ENCODE measurements at regions not wholly inside any gene's neighbourhood (a gene's known extent, or its start where the extent isn't known, plus 50 kb on each side); places are given as distances from the start of the nearest gene placed in this dataset.

DNA sequence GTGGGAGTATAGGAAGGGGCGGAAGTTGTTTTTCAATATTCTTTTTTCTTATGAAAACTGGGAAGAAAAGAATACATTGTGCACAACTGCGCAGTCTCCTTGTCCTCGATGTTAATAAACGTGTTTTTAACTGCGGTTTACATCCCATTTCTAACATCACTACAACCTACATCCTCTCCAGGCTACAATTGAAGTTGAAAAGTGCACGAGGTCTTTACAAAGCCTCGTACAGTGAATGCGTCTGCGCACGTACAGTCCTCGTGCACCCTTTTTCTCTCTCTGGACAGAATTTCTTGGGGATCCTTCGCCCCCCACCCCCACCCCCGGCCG lies 102.4 kb downstream of the WT1 start (continued):
- TF ChIP-seq, protein P1, sequence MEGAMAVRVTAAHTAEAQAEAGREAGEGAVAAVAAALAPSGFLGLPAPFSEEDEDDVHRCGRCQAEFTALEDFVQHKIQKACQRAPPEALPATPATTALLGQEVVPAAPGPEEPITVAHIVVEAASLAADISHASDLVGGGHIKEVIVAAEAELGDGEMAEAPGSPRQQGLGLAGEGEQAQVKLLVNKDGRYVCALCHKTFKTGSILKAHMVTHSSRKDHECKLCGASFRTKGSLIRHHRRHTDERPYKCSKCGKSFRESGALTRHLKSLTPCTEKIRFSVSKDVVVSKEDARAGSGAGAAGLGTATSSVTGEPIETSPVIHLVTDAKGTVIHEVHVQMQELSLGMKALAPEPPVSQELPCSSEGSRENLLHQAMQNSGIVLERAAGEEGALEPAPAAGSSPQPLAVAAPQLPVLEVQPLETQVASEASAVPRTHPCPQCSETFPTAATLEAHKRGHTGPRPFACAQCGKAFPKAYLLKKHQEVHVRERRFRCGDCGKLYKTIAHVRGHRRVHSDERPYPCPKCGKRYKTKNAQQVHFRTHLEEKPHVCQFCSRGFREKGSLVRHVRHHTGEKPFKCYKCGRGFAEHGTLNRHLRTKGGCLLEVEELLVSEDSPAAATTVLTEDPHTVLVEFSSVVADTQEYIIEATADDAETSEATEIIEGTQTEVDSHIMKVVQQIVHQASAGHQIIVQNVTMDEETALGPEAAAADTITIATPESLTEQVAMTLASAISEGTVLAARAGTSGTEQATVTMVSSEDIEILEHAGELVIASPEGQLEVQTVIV (IDR thresholded peaks at IDR 0.05; ENCODE audit: borderline replicate concordance, partially characterized antibody) = no peak
- TF ChIP-seq, protein P2, sequence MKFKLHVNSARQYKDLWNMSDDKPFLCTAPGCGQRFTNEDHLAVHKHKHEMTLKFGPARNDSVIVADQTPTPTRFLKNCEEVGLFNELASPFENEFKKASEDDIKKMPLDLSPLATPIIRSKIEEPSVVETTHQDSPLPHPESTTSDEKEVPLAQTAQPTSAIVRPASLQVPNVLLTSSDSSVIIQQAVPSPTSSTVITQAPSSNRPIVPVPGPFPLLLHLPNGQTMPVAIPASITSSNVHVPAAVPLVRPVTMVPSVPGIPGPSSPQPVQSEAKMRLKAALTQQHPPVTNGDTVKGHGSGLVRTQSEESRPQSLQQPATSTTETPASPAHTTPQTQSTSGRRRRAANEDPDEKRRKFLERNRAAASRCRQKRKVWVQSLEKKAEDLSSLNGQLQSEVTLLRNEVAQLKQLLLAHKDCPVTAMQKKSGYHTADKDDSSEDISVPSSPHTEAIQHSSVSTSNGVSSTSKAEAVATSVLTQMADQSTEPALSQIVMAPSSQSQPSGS (IDR thresholded peaks at IDR 0.05; ENCODE audit: low read length) = no peak
- TF ChIP-seq STAT1 (conservative IDR thresholded peaks at IDR 0.05) (no peak), SMC3 (IDR thresholded peaks at IDR 0.05; ENCODE audit: borderline replicate concordance, low read length) (no peak), CREB1 (IDR thresholded peaks at IDR 0.05; ENCODE audit: low read depth) (no peak)

- no TSS peak for BruUV-seq (replicated peaks)
- Histone ChIP-seq H3K4me3 (no peak overlapping the region), H2AFZ (ENCODE audit: control insufficient read depth, low read depth, low read length) (peak overlapping the region; percentile 2; the same call in 1 of the 2 replicates), H3K36me3 (ENCODE audit: control insufficient read depth in 2 of 2, insufficient read depth in 2 of 2, low read length in 1 of 2) (no peaks in the 10 kb centered on the region), H3K79me2 (ENCODE audit: control insufficient read depth, insufficient read depth, low read length) (no peaks in the 10 kb centered on the region), H3K27ac (ENCODE audit: control insufficient read depth, insufficient read depth) (no peak overlapping the region), H3K4me2 (ENCODE audit: control insufficient read depth, insufficient read depth) (peak overlapping the region; percentile 33; the same call in 1 of the 2 replicates), H3K9me3 (replicated peaks; ENCODE audit: control insufficient read depth, insufficient read depth, low read length) (no peaks in the 10 kb centered on the region), H3K27me3 (replicated peaks in 1 of 2; ENCODE audit: control insufficient read depth in 2 of 2, insufficient read depth in 2 of 2, low read length in 1 of 2) (peaks cover 1 to 6% of the 10 kb centered on the region in 2 experiments; a peak in 2 of 4 replicates), H3K4me1 (ENCODE audit: control insufficient read depth, insufficient read depth, low read length) (no peaks in the 10 kb centered on the region), H4K20me1 (ENCODE audit: control insufficient read depth, insufficient read depth) (no peaks in the 10 kb centered on the region), H3K9ac (ENCODE audit: control insufficient read depth, insufficient read depth, low read length) (no peak overlapping the region)
- no peak for FAIRE-seq
- ATAC-seq = no peak; the same call in 2 of the 3 replicates
- SMC1A ChIA-PET (ENCODE audit: uncharacterized antibody, unreplicated experiment) = interaction anchor here (0.6 kb wide), 1 partner anchor 103 kb away, joined by 3 read pairs; no protein-coding TSS in a partner anchor
- in situ Hi-C loops (cut with MboI) = no loop called here
- TF ChIP-seq RAD21 (IDR thresholded peaks at IDR 0.05; ENCODE audit: insufficient read depth, low read depth, low read length) (peak; percentile 16; the same call in 1 of the 2 replicates), GABPA (IDR thresholded peaks at IDR 0.05; ENCODE audit: low read depth) (no peak), ZNF622 (IDR thresholded peaks at IDR 0.05) (no peak)
- TF ChIP-seq, protein P3, sequence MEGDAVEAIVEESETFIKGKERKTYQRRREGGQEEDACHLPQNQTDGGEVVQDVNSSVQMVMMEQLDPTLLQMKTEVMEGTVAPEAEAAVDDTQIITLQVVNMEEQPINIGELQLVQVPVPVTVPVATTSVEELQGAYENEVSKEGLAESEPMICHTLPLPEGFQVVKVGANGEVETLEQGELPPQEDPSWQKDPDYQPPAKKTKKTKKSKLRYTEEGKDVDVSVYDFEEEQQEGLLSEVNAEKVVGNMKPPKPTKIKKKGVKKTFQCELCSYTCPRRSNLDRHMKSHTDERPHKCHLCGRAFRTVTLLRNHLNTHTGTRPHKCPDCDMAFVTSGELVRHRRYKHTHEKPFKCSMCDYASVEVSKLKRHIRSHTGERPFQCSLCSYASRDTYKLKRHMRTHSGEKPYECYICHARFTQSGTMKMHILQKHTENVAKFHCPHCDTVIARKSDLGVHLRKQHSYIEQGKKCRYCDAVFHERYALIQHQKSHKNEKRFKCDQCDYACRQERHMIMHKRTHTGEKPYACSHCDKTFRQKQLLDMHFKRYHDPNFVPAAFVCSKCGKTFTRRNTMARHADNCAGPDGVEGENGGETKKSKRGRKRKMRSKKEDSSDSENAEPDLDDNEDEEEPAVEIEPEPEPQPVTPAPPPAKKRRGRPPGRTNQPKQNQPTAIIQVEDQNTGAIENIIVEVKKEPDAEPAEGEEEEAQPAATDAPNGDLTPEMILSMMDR (IDR thresholded peaks at IDR 0.05 in 2 of 3, conservative IDR thresholded peaks at IDR 0.05 in 1 of 3; ENCODE audit: control insufficient read depth in 2 of 3, extremely low read depth in 1 of 3, insufficient read depth in 1 of 3, low read depth in 3 of 3, low read length in 3 of 3) = 0 out of 6 replicates have a peak, but pooled peaks of 1 of the 3 experiments have one; percentile 8
- POLR2A ChIA-PET = interaction anchor here (0.6 kb wide), 1 partner anchor 14 kb away, joined by 4 read pairs; no protein-coding TSS in a partner anchor
- 22% methylated on average over 17 of the region's 57 CpGs for WGBS (ENCODE audit: insufficient coverage, insufficient replicate concordance, low lambda C conversion rate, missing lambda C conversion rate)
- intact Hi-C loops (cut with micrococcal nuclease; ENCODE audit: unreplicated experiment) = no loop called here
- CTCF ChIA-PET = interaction anchor here (0.7 to 1.6 kb wide), 5 partner anchors 9 to 115 kb away, joined by 3 to 5 read pairs (median 3); no protein-coding TSS in a partner anchor
- RAD21 ChIA-PET (ENCODE audit: unreplicated experiment) = no interaction called here
- no peak for DNase-seq (ENCODE audit: low read depth, low spot score)
Measured at GRCh38 chr11:32333320-32333991, 101.9 kb downstream of the WT1 start.

All from GM12878 (cell line).